ENCODE measurements at regions not wholly inside any gene's neighbourhood (a gene's known extent, or its start where the extent isn't known, plus 50 kb on each side); places are given as distances from the start of the nearest gene placed in this dataset.

DNA sequence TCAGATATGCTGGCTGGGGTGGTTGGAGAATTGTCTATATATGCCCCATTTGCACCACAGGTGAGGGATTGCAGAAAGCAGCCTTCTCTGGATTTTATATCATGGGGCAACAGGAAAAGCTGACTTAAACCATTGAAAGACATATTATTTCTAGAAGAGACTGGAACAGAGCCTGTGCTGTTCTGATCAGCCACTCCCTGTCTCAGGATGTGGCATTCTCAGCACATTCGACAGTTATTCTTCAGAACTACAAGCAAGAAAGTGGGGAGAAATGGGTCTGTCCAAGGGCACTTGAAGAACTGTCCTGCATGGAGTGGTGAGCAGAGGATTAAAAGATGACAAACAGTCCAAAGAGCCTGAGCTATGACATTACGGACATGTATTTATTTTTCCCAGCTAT, 67.8 kb upstream of the EPHA5 start:
- no peak for DNase-seq (ENCODE audit: extremely low read depth in 1 of 2, low read depth in 1 of 2)

DNA sequence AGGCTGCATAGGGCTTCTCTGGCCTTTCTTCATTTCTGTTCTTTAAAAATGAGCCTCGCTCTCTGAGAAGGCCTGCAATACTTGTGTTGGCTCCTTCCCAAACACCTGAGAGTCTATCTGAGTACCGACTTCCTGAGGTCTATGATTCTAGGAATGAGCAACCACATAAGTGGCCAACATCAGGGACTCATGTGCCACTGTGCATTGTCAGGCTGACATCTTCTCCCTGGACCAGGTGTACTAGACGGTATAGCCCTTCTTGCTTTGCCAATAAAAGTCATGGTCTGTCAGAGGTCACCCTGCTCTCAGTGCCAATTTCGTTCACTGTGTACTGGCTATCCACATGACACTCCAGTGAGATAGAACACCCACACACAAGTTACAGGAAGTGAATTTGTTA, 67.4 kb upstream of the EPHA5 start:
- no peak for DNase-seq (ENCODE audit: extremely low read depth in 1 of 2, low read depth in 1 of 2)

DNA sequence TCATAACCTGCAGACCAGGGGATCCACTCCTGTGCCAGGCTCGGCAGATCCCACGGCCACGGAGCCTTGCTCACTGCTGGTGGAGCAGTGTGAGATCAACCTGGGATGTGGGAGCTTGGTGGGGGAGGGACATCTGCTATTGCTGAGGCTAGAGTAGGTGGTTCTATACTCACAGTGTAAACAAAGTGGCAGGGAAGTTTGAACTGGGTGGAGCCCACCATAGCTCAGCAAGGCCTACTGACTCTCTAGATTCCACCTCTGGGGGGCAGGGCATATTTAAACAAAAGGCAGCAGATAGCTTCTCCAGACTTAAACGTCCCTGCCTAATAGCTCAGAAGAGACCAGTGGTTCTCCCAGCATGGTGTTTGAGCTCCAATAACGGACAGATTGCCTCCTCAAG, 54.7 kb upstream of the EPHA5 start:
- DNase-seq (ENCODE audit: extremely low read depth in 1 of 2, low read depth in 1 of 2) = no peak
